Fibroblast of lung (primary cell): ENCODE measurements at regions not wholly inside any gene's neighbourhood (a gene's known extent, or its start where the extent isn't known, plus 50 kb on each side); places are given as distances from the start of the nearest gene placed in this dataset.

Source experiments
- DNase-seq, 2 donors: peaks; one replicate each; pipeline versions ENCODE4 v3.0.0 to v3.0.0-alpha.2; 2010; ENCODE audit warnings: low read depth in 2 of 2
- H2AFZ ChIP-seq: 2 replicates; pipeline ENCODE4 v1.5.1; 2012; ENCODE audit warnings: low read length, control low read depth, inconsistent platforms
- H3K27ac ChIP-seq: 2 replicates; pipeline ENCODE4 v1.5.1; 2011; ENCODE audit warnings: low read length, control low read depth; ENCODE audit not compliant: insufficient read depth
- H3K27me3 ChIP-seq: 2 replicates; pipeline ENCODE4 v1.5.1; 2011; ENCODE audit warnings: mild to moderate bottlenecking, low read length; ENCODE audit not compliant: control insufficient read depth, insufficient read depth
- H3K36me3 ChIP-seq: 2 replicates; pipeline ENCODE4 v1.5.1; 2011; ENCODE audit warnings: low read length; ENCODE audit not compliant: control insufficient read depth, insufficient read depth
- H3K4me1 ChIP-seq: 2 replicates; pipeline ENCODE4 v1.5.1; 2011; ENCODE audit warnings: low read length; ENCODE audit not compliant: control insufficient read depth, insufficient read depth; ENCODE audit errors: extremely low read depth
- H3K4me2 ChIP-seq: 2 replicates; pipeline ENCODE4 v1.5.1; 2011; ENCODE audit warnings: low read length, control low read depth; ENCODE audit not compliant: insufficient read depth; ENCODE audit errors: extremely low read depth
- H3K4me3 ChIP-seq, 4 experiments: fragments of 200-600 bp in 1 of 4; sonication (generic) in 1 of 4; replicated peaks in 1 of 4; 2 replicates each; pipeline ENCODE4 v1.5.1; 2011 to 2016; ENCODE audit warnings: low read length in 4 of 4, low read depth in 3 of 4, mild to moderate bottlenecking in 3 of 4, control low read depth in 2 of 4, inconsistent platforms in 1 of 4, mixed read lengths in 1 of 4; ENCODE audit not compliant: insufficient read depth in 1 of 4; ENCODE audit errors: control extremely low read depth in 1 of 4
- H3K79me2 ChIP-seq: 2 replicates; pipeline ENCODE4 v1.5.1; 2012; ENCODE audit warnings: mild to moderate bottlenecking, low read length, inconsistent platforms; ENCODE audit not compliant: control insufficient read depth, insufficient read depth
- H3K9ac ChIP-seq: 2 replicates; pipeline ENCODE4 v1.5.1; 2011; ENCODE audit warnings: mild to moderate bottlenecking, low read length, control low read depth; ENCODE audit not compliant: insufficient read depth
- H3K9me3 ChIP-seq: 2 replicates; pipeline ENCODE4 v1.5.1; 2012; ENCODE audit warnings: low read depth, low read length; ENCODE audit not compliant: control insufficient read depth, insufficient read depth
- H4K20me1 ChIP-seq: 2 replicates; pipeline ENCODE4 v1.5.1; 2011; ENCODE audit warnings: low read length; ENCODE audit not compliant: control insufficient read depth, insufficient read depth; ENCODE audit errors: extremely low read depth
- EZH2 ChIP-seq: IDR thresholded peaks from 2 replicates; pipeline ENCODE4 v1.5.1; 2012; ENCODE audit warnings: low read length, control low read depth, mild to moderate bottlenecking; ENCODE audit errors: missing control alignments
- TF ChIP-seq, protein P1 (sequence below), 2 donors: IDR thresholded peaks in 1 of 2; conservative IDR thresholded peaks in 1 of 2; 1 replicate in 1 of 2; 2 replicates in 1 of 2; pipeline ENCODE4 v1.5.1; 2011 to 2012; ENCODE audit warnings: low read length in 2 of 2, control low read depth in 1 of 2, inconsistent platforms in 1 of 2, low read depth in 1 of 2, mild to moderate bottlenecking in 1 of 2

DNA sequence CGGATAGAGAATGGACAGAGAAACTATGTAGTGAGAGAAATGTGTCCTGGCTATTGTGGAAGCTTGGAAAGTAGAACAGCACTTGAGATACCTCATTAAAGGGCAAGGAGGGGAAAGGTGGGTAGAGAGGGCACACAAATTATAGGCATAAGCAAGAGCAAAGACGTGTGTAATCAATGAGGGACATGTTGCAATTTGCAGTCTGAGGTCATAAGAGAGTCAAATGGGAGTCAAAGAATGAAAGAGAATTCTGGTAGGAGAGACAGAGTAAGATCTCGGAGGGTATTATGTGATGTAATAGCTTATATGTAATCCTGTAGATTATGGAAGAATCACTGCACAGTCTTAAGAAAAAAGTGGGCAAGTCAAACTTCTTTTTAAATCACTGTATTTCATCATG is 312.0 kb upstream of the RGMB start:
- no peak overlapping the region for H3K4me2 ChIP-seq
- peak in 1 of 2 donors; percentile 8 for DNase-seq
- no peak overlapping the region for H3K9ac ChIP-seq
- TF ChIP-seq, protein P1, sequence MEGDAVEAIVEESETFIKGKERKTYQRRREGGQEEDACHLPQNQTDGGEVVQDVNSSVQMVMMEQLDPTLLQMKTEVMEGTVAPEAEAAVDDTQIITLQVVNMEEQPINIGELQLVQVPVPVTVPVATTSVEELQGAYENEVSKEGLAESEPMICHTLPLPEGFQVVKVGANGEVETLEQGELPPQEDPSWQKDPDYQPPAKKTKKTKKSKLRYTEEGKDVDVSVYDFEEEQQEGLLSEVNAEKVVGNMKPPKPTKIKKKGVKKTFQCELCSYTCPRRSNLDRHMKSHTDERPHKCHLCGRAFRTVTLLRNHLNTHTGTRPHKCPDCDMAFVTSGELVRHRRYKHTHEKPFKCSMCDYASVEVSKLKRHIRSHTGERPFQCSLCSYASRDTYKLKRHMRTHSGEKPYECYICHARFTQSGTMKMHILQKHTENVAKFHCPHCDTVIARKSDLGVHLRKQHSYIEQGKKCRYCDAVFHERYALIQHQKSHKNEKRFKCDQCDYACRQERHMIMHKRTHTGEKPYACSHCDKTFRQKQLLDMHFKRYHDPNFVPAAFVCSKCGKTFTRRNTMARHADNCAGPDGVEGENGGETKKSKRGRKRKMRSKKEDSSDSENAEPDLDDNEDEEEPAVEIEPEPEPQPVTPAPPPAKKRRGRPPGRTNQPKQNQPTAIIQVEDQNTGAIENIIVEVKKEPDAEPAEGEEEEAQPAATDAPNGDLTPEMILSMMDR (conservative IDR thresholded peaks at IDR 0.05 in 1 of 2, IDR thresholded peaks at IDR 0.05 in 1 of 2; ENCODE audit: low read depth in 1 of 2, low read length in 2 of 2): no peak
- TF ChIP-seq EZH2: no peak
- no peak overlapping the region for H3K4me3 ChIP-seq
- no peaks in the 10 kb centered on the region for H3K9me3 ChIP-seq
- H3K27me3 ChIP-seq: no peaks in the 10 kb centered on the region
- H4K20me1 ChIP-seq: no peaks in the 10 kb centered on the region
- H3K4me1 ChIP-seq: peaks cover 3% of the 10 kb centered on the region
- H3K27ac ChIP-seq: no peak overlapping the region
- peak overlapping the region; percentile 12 for H2AFZ ChIP-seq
- no peaks in the 10 kb centered on the region for H3K79me2 ChIP-seq
- no peaks in the 10 kb centered on the region for H3K36me3 ChIP-seq

DNA sequence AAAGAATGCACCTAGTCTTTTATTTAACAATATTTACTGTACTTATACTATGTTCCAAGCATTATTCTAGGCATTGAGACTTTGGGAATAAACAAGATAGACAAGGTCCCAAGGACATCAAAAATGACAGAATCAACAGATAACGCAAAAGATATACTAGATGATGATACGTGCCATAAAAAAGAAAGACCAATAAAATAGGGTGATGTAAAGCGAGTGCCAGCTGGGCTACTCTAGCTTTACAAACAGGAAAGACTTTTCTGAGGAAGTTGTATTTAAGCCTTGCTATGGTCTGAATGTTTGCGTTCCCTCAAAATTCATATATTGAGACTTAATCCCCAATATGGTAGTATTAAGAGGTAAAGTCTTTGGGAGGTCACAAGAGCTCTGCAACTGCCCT is 310.2 kb upstream of the RGMB start:
- Histone ChIP-seq H2AFZ (no peak overlapping the region), H3K4me1 (peaks cover 7% of the 10 kb centered on the region), H3K4me2 (no peak overlapping the region), H4K20me1 (no peaks in the 10 kb centered on the region), H3K27me3 (no peaks in the 10 kb centered on the region), H3K4me3 (no peak overlapping the region), H3K36me3 (no peaks in the 10 kb centered on the region), H3K79me2 (peaks cover 2% of the 10 kb centered on the region), H3K9me3 (no peaks in the 10 kb centered on the region), H3K27ac (no peak overlapping the region), H3K9ac (no peak overlapping the region)
- DNase-seq: no peak
- TF ChIP-seq, protein P1 (conservative IDR thresholded peaks at IDR 0.05 in 1 of 2, IDR thresholded peaks at IDR 0.05 in 1 of 2; ENCODE audit: low read depth in 1 of 2, low read length in 2 of 2): no peak
- no peak for TF ChIP-seq EZH2

DNA sequence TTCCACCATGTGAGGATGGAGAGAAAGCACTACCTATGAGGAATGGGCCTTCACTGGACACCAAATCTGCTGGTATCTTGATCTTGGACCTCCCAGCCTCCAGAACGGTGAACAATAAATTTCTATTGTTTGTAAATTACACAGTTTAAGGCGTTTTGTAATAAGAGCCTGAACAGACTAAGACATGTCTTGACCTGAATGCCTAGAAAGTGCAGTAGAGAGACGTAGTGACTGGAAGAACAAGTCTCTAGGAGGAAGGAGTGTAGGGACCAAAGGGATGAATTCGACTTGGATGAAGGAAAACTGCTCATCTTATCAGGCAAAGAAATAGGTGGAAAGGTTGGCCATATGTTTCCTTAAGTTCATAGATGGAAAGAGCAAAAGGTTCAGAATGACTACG is 309.8 kb upstream of the RGMB start:
- Histone ChIP-seq H4K20me1 (no peaks in the 10 kb centered on the region), H3K27me3 (no peaks in the 10 kb centered on the region), H3K79me2 (peaks cover 2% of the 10 kb centered on the region), H3K27ac (no peak overlapping the region), H3K36me3 (no peaks in the 10 kb centered on the region), H2AFZ (no peak overlapping the region), H3K4me2 (no peak overlapping the region), H3K9me3 (no peaks in the 10 kb centered on the region), H3K9ac (no peak overlapping the region), H3K4me1 (peaks cover 11% of the 10 kb centered on the region), H3K4me3 (no peak overlapping the region)
- TF ChIP-seq, protein P1 (conservative IDR thresholded peaks at IDR 0.05 in 1 of 2, IDR thresholded peaks at IDR 0.05 in 1 of 2; ENCODE audit: low read depth in 1 of 2, low read length in 2 of 2): no peak
- no peak for TF ChIP-seq EZH2
- no peak for DNase-seq
